Activated T-cell treated with anti-CD3 and anti-CD28 coated beads for 48 hours (primary cell): ENCODE measurements at regions not wholly inside any gene's neighbourhood (a gene's known extent, or its start where the extent isn't known, plus 50 kb on each side); places are given as distances from the start of the nearest gene placed in this dataset.
"Not testable (repeated sequence)": the region's sequence is repeated elsewhere in the genome, so short reads cannot be mapped to it uniquely, and the experiment has no call there.

Experiments used
- DNase-seq: peaks from one replicate; pipeline ENCODE4 v3.0.0-alpha.2; 2020; ENCODE audit warnings: low read depth

GRCh38 chr2:242027676-242028450 lies 158.3 kb downstream of the RTP5 start:
- no peak for DNase-seq

GRCh38 chr2:242029422-242030225 lies 160.1 kb downstream of the RTP5 start:
- no peak for DNase-seq

- no peak for DNase-seq
Observed at GRCh38 chr2:242030226-242030575, 160.7 kb downstream of the RTP5 start.

- no peak for DNase-seq
Observed at GRCh38 chr2:242030858-242031257, 161.3 kb downstream of the RTP5 start.

GRCh38 chr2:242031481-242032019 lies 162.0 kb downstream of the RTP5 start:
- peak; percentile 10 for DNase-seq

GRCh38 chr2:242032780-242033656 lies 163.5 kb downstream of the RTP5 start:
- DNase-seq = no peak

GRCh38 chr2:242034138-242034537 lies 164.6 kb downstream of the RTP5 start:
- no peak for DNase-seq

- no peak for DNase-seq
Observed at GRCh38 chr2:242034996-242035814, 165.7 kb downstream of the RTP5 start.

GRCh38 chr2:242035858-242036652 lies 166.5 kb downstream of the RTP5 start:
- no peak for DNase-seq

- no peak for DNase-seq
Observed at GRCh38 chr2:242036653-242036950, 167.1 kb downstream of the RTP5 start.

GRCh38 chr2:242038166-242038927 lies 168.8 kb downstream of the RTP5 start:
- DNase-seq = no peak

- DNase-seq = no peak
Observed at GRCh38 chr2:242038928-242039341, 169.4 kb downstream of the RTP5 start.

GRCh38 chr2:242040303-242040655 lies 170.8 kb downstream of the RTP5 start:
- DNase-seq = no peak

GRCh38 chr2:242040681-242041080 lies 171.2 kb downstream of the RTP5 start:
- no peak for DNase-seq

- no peak for DNase-seq
Observed at GRCh38 chr2:242041816-242042215, 172.3 kb downstream of the RTP5 start.

- DNase-seq = no peak
Observed at GRCh38 chr2:242043538-242044312, 174.2 kb downstream of the RTP5 start.

GRCh38 chr2:242044313-242044590 lies 174.7 kb downstream of the RTP5 start:
- DNase-seq = no peak

GRCh38 chr2:242045596-242046144 lies 176.1 kb downstream of the RTP5 start:
- not testable (repeated sequence) for DNase-seq

- DNase-seq = no peak
Observed at GRCh38 chr2:242046206-242046826, 176.8 kb downstream of the RTP5 start.
